HG03095 (cell line): ENCODE measurements at regions not wholly inside any gene's neighbourhood (a gene's known extent, or its start where the extent isn't known, plus 50 kb on each side); places are given as distances from the start of the nearest gene placed in this dataset.
"Not testable (repeated sequence)": the region's sequence is repeated elsewhere in the genome, so short reads cannot be mapped to it uniquely, and the experiment has no call there.

Source experiments
- ATAC-seq: cut with Tn5 transposase; IDR thresholded peaks from one replicate; pipeline ENCODE4 v1.9.1; 2021; ENCODE audit warnings: moderate library complexity; ENCODE audit not compliant: unreplicated experiment

DNA sequence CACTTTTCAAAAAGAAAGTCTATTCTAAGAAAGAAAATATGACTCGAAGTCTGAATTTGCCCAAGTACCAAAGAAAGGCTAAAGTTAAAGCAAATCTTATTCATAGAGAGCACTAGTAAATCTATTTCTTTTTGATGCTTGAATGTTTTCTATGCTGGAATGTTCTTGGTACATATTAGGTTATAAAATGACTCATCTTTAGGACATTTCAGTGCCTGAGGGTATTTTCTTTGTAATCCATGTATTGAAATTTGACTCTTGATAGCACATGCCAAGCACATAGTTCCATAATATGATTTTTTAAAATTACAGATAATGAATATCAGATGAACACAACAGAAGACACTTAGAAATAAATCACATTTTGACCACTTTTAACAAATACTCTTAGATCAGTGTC is 232.8 kb downstream of the TRIML1 start:
- ATAC-seq = no peak

DNA sequence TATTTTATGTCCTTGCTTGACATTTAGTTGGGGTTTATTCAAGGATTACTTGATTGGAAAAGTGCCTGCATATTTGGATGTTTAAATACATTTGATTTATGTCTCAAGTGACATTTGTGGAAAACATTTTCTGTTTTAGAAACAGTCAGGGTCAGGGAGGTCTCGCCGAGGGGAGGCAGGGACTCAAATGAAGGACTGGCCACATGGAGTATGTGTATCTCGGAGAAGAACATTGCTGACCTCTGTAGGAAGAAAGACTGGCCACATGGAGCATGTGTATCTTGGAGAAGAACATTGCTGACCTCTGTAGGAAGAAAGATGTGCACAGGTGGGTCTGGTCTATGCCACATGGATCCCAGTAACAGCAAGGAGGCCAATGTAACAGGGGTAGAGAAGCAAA is 233.6 kb downstream of the TRIML1 start:
- ATAC-seq = no peak

DNA sequence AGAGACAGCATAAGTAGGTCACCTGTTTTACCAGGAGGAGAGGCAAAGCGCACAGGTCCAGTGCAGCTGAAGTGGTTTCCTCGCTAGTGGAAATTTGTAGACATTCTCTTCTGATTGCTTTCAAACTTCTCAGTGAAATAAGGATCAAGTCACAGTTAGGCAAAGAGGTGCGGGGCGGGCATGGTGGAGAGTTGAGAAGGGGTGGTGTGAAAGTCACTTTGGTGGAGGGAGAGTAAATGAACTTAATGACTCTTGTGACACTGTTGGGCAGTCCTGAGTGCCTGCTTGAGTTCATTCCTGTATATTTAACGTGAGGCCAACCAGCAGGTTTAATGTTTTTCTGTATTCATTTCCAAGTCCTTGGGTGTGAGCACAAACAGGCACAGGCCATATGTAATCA is 235.6 kb downstream of the TRIML1 start:
- no peak for ATAC-seq

DNA sequence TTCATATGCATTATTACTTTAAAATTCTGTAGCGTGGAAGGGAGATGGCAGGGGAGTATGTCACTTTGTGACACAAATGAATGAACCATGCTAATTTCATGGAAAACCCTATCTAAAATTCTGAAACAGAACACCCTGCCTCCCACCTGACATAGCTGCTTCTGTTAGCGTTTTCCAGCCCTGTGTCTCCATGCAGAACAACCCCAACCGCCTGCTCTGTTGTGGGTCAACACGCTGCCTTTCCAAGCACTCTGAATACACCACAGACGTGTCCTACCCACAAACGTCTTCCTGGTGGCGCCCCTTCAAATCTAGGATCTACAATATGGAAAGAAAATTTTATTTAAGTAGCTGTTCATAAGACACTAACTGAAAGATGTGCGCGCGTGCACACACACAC is 238.6 kb downstream of the TRIML1 start:
- ATAC-seq = no peak

DNA sequence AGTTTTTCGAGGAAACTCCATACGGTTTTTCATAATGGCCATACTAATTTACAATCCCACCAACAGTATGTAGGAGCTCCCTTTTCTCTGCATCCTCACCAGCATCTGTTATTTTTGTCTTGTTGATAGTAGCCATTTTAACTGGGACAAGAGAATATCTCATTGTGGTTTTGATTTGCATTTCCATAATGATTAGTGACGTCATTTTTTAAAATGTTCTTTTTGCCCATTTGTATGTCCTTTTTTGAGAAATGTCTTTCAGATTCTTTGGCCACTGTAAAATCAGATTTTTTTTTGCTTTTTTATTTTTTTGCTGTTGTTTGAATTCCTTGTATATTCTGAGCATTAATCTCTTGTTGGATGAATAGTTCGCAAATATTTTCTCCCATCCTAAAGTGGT is 243.9 kb downstream of the TRIML1 start:
- ATAC-seq = no peak

DNA sequence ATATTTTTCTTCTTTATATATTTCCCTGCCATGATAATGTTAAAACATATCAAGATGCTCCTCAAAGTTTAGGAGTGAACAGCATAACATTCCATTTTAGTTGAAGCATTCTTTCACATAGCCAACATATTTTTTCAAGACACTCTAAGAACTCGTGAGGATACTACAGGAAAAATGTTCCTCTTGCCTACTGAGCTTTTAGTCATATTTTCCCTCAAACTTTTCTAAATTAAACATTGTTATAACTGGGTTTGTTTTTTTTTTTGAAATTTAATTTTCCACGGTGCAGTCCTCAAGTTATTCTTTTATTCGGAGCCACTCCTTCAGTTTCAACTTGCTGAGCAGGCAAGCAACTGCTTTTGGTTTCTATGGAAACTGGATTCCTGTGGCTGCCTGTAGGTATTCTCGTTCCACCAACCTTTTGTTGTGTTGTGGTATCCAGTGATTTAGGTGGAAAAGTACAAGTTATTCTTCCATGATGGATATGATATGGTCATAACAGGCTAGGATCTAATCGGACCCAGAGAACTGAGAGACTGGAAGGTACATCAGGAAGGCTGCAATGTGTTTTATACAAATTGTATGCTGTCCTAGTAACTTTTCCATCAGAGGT is 248.0 kb downstream of the TRIML1 start:
- no peak for ATAC-seq

DNA sequence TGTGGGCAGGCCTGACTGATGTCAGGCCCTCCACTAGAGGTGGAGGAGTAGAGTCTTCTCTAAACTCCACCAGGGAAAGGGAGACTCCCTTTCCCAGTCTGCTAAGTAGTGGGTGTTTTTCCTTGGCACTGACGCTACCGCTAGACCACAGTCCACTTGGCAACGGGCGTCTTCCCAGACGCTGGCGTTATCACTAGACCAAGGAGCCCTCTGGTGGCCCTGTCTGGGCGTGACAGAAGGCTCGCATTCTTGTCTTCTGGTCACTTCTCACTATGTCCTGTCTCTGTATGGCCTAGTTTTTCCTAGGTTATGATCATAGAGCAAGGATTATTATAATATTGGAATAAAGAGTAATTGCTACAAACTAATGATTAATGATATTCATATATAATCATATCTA is 252.1 kb downstream of the TRIML1 start:
- ATAC-seq = not testable (repeated sequence)

DNA sequence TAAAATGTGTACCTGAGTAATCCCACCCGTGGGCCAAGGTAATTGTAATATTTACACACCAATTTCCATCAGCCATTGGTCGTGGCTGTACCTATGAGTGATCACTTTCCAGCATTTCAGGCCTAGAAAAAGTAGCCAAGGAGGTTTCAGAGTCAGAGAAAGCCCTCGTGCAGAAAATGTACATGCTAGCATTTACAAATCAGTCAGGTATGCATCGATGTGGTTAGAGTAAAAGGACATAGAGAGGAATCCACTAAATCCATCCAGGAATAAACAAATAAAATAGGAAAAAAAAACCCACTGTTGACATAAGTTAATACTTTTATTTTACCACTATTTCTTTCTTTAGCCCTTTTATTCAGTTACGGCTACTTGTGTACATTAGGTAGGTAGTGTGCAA is 256.8 kb downstream of the TRIML1 start:
- ATAC-seq = no peak

DNA sequence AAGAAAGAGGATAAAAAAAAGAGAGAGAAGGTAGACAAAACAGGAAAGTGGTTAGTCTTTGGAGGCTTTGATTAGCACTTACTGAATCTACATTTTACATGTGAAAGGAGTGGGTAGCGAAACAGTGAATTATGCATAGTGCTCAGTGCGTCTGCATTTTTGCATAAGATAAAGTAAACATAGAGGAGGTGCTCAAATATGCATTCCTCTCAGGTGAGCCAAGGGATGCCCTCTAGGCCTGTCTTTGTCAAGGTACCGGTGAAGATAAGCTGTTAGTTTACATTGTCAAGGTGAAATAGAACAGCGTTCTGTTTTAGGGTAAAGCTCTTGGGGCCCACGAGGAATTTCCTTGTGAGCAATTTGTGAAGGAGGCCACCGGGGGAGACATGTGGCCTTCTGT is 260.6 kb downstream of the TRIML1 start:
- ATAC-seq = no peak

DNA sequence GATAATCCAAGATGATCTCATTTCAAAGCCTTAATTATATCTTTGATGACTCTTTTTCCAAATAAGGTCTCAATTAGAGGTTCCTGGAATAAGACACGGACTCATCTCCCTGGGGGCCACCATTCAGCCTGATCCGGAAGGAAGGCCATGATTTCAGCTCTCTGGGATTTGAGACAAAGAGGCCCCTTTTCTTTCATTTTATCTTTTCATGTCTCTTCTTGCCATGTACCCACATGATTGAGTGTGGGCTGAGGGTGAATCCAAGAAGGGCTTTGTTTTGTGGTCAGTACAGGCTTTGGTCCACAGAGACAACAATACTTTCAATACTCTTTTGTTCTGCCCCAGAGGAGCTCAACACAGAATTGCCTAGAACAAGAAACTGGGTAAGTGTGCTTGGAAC is 261.2 kb downstream of the TRIML1 start:
- ATAC-seq = no peak

DNA sequence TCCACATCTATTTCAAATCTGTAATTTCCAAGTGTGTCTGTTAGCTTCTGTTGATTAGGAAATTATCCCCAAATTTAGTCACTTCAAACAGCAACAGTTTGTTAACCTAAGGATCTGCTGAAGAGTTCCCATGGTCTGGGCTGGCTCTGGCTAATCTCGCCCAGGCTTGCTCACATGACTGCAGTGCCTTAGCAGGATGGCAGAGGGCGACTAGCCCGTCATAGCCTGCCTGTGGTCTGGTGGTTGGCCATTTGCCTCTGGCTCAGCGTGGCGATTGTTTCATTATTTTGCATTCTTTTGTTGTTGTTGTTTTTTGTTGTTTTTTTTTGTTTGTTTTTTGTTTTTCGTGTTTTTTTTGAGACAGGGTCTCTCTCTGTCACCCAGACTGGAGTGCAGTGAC is 264.0 kb downstream of the TRIML1 start:
- no peak for ATAC-seq

DNA sequence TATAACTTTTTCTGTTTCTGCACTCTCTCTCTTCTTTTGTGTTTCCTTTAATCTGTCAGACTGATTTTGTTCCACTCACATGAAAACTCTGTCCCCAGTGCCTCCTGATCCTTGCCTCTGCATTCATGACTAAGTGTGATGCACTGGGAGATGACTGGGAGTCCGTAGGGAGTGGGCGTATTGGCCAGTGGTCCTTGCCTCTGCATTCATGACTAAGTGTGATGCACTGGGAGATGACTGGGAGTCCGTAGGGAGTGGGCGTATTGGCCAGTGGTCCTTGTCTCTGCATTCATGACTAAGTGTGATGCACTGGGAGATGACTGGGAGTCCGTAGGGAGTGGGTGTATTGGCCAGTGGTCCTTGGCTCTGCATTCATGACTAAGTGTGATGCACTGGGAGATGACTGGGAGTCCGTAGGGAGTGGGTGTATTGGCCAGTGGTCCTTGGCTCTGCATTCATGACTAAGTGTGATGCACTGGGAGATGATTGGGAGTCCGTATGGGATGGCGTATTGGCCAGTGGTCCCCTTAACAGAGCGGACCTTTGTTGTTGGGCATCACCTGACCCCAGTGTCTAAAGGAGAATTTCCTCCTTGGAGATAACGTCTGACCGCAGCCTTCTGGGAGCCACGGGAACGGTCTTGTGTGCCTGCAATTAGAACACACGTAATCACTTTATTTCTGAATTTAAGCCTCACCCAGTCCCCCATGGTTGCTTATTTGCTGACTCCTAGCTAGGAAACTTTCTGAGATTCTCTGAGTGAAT is 266.0 kb downstream of the TRIML1 start:
- not testable (repeated sequence) for ATAC-seq

DNA sequence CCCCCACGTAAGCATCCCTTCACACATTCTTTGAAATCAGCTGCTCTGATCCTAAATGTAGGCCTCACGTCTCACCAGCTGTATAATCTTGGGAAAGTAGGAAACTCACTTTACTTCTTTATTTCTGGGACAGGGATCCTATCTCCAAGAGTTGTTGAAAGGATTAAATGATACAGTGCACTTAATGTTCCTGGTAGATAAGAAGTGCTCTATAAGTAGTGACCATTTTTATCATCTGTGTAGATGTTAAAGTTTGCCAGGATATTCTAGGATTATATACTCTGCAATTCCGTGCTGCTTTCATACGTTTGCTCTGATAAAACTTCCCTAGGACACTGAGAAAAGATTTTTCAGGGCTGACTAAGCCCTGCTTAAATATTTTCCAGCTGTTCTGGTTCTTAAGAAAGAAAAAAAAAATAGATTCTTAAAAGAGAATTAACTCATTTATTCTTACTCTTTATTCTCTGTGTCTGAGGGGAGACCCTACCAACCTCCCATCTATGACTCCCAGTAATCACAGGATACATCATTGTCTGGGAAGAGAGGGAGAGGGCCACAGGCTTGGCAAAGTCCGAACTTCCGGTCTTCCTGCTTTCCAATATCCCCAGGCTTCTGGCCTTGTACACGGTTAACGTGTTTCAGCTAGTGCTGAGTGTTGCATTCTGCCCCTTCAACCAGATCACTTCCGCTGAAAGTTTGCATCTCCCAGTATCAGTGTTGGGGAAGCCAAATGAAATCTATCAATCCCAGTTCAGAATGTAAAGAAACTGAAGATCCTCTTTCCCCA is 269.2 kb downstream of the TRIML1 start:
- no peak for ATAC-seq

DNA sequence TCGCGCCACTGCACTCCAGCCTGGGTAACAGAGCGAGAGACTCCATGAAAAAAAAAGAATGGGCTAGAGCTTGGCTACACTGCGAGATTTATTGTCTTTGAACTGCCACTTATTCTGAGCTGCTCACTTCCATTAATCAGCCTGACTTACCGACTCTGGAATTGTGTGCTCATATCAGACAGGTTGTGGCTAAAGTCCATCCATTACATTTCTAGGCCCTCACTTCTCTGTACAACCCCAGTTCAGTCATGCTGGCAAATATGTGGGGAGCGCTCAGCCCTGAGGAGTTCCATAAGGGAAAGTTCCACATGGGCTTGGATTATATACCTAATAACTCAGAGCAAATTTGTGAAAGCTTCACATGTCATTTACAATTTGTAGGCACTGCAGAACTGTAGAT is 270.6 kb downstream of the TRIML1 start:
- no peak for ATAC-seq

DNA sequence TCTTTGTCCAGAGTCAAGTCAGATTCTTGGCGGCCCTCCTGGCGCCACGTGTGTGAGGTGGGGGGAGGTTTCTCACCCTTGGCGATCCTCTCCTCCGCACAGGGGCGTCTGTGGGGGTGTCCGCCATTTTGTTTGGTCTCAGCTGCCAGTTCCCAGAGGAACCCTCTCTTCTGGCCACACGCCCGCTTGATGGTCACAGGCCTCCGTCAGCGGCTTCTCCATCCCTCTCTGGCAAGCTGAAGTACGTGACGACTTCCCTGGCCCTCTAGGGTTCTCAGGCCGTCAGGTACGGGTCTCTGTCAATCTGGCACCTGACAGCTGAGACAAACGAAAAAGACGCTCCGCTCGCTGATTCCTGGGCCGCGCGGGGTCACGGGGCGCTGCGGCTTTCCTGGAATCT is 272.6 kb downstream of the TRIML1 start:
- no peak for ATAC-seq

DNA sequence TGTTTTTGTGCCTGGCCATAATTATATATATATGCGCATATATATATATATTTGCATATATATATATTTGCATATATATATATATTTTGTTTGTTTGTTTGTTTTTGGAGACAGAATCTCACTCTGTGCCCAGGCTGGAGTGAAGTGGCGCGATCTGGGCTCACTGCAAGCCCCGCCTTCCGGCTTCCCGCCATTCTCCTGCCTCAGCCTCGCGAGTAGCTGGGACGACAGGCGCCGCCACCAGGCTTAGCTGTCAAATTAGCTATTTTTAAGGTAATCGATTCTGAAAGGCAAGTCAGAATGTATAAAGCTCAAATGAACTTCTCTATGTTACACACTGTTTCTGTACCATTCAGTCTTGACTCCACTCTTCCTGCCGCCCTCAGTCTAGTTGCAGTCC is 273.3 kb downstream of the TRIML1 start:
- ATAC-seq = no peak

DNA sequence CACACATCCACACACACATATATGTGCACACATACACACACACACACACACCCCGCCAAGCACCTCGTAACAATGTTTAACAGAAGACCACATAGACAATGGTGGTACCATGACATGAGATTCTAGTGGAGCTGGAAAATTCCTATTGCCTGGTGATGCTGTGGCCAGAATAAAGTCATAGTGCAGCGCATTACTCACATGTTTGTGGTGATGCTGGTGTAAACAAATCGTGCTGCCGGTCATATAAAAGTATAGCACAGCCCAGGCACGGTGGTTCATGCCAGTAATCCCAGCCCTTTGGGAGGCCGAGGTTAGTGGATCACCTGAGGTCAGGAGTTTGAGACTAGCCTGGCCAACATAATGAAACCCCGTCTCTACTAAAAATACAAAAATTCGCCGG is 275.2 kb downstream of the TRIML1 start:
- ATAC-seq = no peak

DNA sequence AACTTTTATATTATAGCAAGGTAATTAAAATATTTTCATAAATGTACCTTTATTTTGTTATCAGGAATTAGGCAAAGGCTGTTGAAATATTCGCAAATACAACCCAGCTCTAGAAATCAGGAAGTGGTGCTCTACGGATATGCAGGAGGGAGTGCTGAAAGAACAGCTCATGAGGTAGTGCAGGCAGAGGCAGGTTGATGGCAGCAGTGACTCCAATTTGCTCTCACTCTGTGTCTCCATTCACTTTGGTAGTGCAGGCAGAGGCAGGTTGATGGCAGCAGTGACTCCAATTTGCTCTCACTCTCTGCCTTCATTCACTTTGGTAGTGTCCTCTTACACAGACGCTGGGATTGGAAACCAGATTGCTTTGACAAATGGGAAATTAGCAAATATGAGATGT is 277.9 kb downstream of the TRIML1 start:
- ATAC-seq = no peak

DNA sequence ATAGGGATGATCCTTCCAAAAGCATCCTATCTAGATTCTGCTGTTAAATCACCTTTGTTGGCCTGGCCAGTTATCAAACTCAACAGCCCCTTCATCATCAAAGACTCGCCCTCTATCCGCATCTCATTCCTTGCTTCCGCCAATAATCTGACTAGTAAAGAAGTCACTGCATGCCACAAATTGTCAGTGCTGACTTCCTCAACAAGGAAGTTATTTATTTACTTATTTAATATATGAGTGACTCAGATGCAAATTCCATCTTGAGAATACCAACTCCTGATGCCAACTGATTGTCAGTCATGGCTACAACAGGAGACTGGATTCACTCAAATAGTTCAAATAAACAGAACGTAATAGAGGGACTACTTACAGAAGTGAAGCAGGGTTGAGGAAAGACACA is 283.8 kb downstream of the TRIML1 start:
- no peak for ATAC-seq

DNA sequence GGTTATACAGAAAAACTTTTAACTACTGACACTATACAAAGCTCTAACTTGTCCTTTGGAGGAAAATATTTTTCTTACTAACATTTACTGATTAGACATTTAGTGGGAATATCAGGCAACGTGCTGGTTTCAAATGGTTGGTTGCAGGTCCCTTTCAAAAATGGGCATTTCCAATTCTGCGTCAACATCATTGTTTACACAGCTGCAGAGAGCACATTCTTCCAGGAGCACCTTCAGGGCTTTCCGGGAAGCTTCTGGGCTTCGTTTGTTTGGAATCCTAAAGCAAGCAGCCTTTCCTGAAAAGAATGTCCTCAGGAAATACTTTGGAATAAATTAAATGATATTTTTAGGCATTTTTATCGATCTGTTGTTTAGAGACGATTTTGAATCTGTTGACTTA is 289.7 kb downstream of the TRIML1 start:
- no peak for ATAC-seq

DNA sequence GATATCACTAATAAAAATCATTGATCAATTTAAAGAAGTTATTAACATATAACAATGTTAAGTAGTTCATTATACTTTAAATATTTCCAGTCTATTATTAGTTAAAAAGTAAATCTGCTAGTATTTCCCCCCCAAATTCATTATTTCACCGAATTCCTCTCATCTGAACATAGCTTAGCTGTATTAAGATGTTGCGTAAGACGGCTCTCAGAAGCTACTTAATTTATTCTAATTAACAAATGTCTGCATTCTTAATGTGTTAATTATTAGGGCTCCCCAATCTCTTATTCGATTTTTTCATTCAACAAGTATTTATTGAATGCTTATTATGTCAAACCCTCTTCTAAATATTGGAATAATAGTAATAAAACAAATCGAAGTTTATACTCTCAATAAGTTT is 290.7 kb downstream of the TRIML1 start:
- no peak for ATAC-seq

DNA sequence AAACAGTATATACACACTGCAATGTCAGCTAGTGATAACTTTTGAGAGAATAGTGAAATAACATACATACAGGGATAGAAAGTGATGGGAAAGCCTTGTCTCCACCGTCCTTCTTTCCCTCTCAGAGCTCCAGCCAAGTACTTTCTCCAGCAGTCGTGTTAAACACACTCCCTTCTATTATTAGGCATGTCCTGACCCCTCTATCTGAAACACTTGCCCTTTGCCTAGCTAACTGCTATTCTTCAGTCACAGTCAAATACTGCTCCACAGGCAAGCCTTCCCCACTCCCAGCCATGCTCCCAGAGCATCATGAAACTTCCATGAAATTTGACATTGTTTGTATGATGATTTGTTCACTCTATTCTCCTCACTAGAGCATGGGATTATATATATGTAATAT is 291.1 kb downstream of the TRIML1 start:
- no peak for ATAC-seq
